ENCODE measurements at regions not wholly inside any gene's neighbourhood (a gene's known extent, or its start where the extent isn't known, plus 50 kb on each side); places are given as distances from the start of the nearest gene placed in this dataset.
"Not testable (repeated sequence)": the region's sequence is repeated elsewhere in the genome, so short reads cannot be mapped to it uniquely, and the experiment has no call there.

GRCh38 chr13:111764996-111765395, 302.0 kb upstream of the SOX1 start:
- H3K4me1 ChIP-seq (ENCODE audit: control insufficient read depth in 1 of 2, insufficient read depth in 2 of 2, low read length in 2 of 2); H4K20me1 ChIP-seq (ENCODE audit: insufficient read depth, low read length); H3K4me2 ChIP-seq (replicated peaks; ENCODE audit: extremely low read depth, low read length, poor library complexity, severe bottlenecking); H3K9ac ChIP-seq (ENCODE audit: insufficient read depth, low read length, poor library complexity, severe bottlenecking); H3K27me3 ChIP-seq (ENCODE audit: control insufficient read depth in 2 of 2, insufficient read depth in 2 of 2, low read length in 2 of 2); H3K27me3 Mint-ChIP-seq (ENCODE audit: low read depth in 3 of 3); H2AFZ ChIP-seq (ENCODE audit: insufficient read depth, low read depth, low read length, poor library complexity, severe bottlenecking); H3K4me3 ChIP-seq (replicated peaks in 1 of 3; ENCODE audit: low read depth in 2 of 3, low read length in 3 of 3); H3K4me1 Mint-ChIP-seq; H3K9me3 Mint-ChIP-seq; H3K9me3 ChIP-seq (replicated peaks in 1 of 2; ENCODE audit: control insufficient read depth in 1 of 2, insufficient read depth in 1 of 2, low read length in 2 of 2); H3K27ac Mint-ChIP-seq; H3K4me3 Mint-ChIP-seq; intact Hi-C loops (cut with micrococcal nuclease); H3K79me2 ChIP-seq (ENCODE audit: insufficient read depth, low read length); H3K36me3 ChIP-seq (replicated peaks in 1 of 2; ENCODE audit: control insufficient read depth in 1 of 2, insufficient read depth in 2 of 2, low read length in 2 of 2); DNase-seq; H3K36me3 Mint-ChIP-seq; H3K27ac ChIP-seq (ENCODE audit: low read depth in 1 of 2, low read length in 2 of 2): not testable (repeated sequence)
- no CpG with 5 or more reads among the region's 13 CpGs for WGBS (ENCODE audit: insufficient coverage)

GRCh38 chr13:111775718-111776117, 291.2 kb upstream of the SOX1 start:
- WGBS (ENCODE audit: insufficient coverage): no CpG with 5 or more reads among the region's 3 CpGs
- H2AFZ ChIP-seq (ENCODE audit: insufficient read depth, low read depth, low read length, poor library complexity, severe bottlenecking); H3K4me1 ChIP-seq (ENCODE audit: control insufficient read depth in 1 of 2, insufficient read depth in 2 of 2, low read length in 2 of 2); H3K27ac Mint-ChIP-seq; H3K4me3 Mint-ChIP-seq; H3K4me1 Mint-ChIP-seq; H3K4me2 ChIP-seq (replicated peaks; ENCODE audit: extremely low read depth, low read length, poor library complexity, severe bottlenecking); H3K79me2 ChIP-seq (ENCODE audit: insufficient read depth, low read length); H3K27me3 ChIP-seq (ENCODE audit: control insufficient read depth in 2 of 2, insufficient read depth in 2 of 2, low read length in 2 of 2); H3K9ac ChIP-seq (ENCODE audit: insufficient read depth, low read length, poor library complexity, severe bottlenecking); H3K9me3 ChIP-seq (replicated peaks in 1 of 2; ENCODE audit: control insufficient read depth in 1 of 2, insufficient read depth in 1 of 2, low read length in 2 of 2); H3K36me3 Mint-ChIP-seq; intact Hi-C loops (cut with micrococcal nuclease); DNase-seq; H3K36me3 ChIP-seq (replicated peaks in 1 of 2; ENCODE audit: control insufficient read depth in 1 of 2, insufficient read depth in 2 of 2, low read length in 2 of 2); H3K27me3 Mint-ChIP-seq (ENCODE audit: low read depth in 3 of 3); H3K4me3 ChIP-seq (replicated peaks in 1 of 3; ENCODE audit: low read depth in 2 of 3, low read length in 3 of 3); H3K27ac ChIP-seq (ENCODE audit: low read depth in 1 of 2, low read length in 2 of 2); H4K20me1 ChIP-seq (ENCODE audit: insufficient read depth, low read length); H3K9me3 Mint-ChIP-seq: not testable (repeated sequence)

- H3K27me3 ChIP-seq (ENCODE audit: control insufficient read depth in 2 of 2, insufficient read depth in 2 of 2, low read length in 2 of 2); H3K79me2 ChIP-seq (ENCODE audit: insufficient read depth, low read length); H3K4me1 Mint-ChIP-seq; H3K4me2 ChIP-seq (replicated peaks; ENCODE audit: extremely low read depth, low read length, poor library complexity, severe bottlenecking); H3K4me3 Mint-ChIP-seq; H3K27ac Mint-ChIP-seq; H3K27me3 Mint-ChIP-seq (ENCODE audit: low read depth in 3 of 3); H3K4me3 ChIP-seq (replicated peaks in 1 of 3; ENCODE audit: low read depth in 2 of 3, low read length in 3 of 3); H4K20me1 ChIP-seq (ENCODE audit: insufficient read depth, low read length); intact Hi-C loops (cut with micrococcal nuclease); H3K9me3 Mint-ChIP-seq; H3K4me1 ChIP-seq (ENCODE audit: control insufficient read depth in 1 of 2, insufficient read depth in 2 of 2, low read length in 2 of 2); H3K27ac ChIP-seq (ENCODE audit: low read depth in 1 of 2, low read length in 2 of 2); DNase-seq; H3K9ac ChIP-seq (ENCODE audit: insufficient read depth, low read length, poor library complexity, severe bottlenecking); H3K36me3 ChIP-seq (replicated peaks in 1 of 2; ENCODE audit: control insufficient read depth in 1 of 2, insufficient read depth in 2 of 2, low read length in 2 of 2); H3K9me3 ChIP-seq (replicated peaks in 1 of 2; ENCODE audit: control insufficient read depth in 1 of 2, insufficient read depth in 1 of 2, low read length in 2 of 2); H3K36me3 Mint-ChIP-seq; H2AFZ ChIP-seq (ENCODE audit: insufficient read depth, low read depth, low read length, poor library complexity, severe bottlenecking): not testable (repeated sequence)
- WGBS (ENCODE audit: insufficient coverage): no CpG with 5 or more reads among the region's 2 CpGs
Observed at GRCh38 chr13:111777351-111777750, 289.6 kb upstream of the SOX1 start.

- not testable (repeated sequence) for H3K79me2 ChIP-seq (ENCODE audit: insufficient read depth, low read length)
- WGBS (ENCODE audit: insufficient coverage): no CpG with 5 or more reads among the region's 12 CpGs
Observed at GRCh38 chr13:111781395-111781794, 285.6 kb upstream of the SOX1 start.

More at GRCh38 chr13:111781395-111781794, 285.6 kb upstream of the SOX1 start:
- H3K4me3 Mint-ChIP-seq; H3K27me3 ChIP-seq (ENCODE audit: control insufficient read depth in 2 of 2, insufficient read depth in 2 of 2, low read length in 2 of 2); H2AFZ ChIP-seq (ENCODE audit: insufficient read depth, low read depth, low read length, poor library complexity, severe bottlenecking); H3K4me2 ChIP-seq (replicated peaks; ENCODE audit: extremely low read depth, low read length, poor library complexity, severe bottlenecking); H3K36me3 ChIP-seq (replicated peaks in 1 of 2; ENCODE audit: control insufficient read depth in 1 of 2, insufficient read depth in 2 of 2, low read length in 2 of 2); H3K27ac ChIP-seq (ENCODE audit: low read depth in 1 of 2, low read length in 2 of 2); H3K4me1 ChIP-seq (ENCODE audit: control insufficient read depth in 1 of 2, insufficient read depth in 2 of 2, low read length in 2 of 2); H3K9me3 ChIP-seq (replicated peaks in 1 of 2; ENCODE audit: control insufficient read depth in 1 of 2, insufficient read depth in 1 of 2, low read length in 2 of 2); H3K36me3 Mint-ChIP-seq; H3K27me3 Mint-ChIP-seq (ENCODE audit: low read depth in 3 of 3); H3K9me3 Mint-ChIP-seq; H4K20me1 ChIP-seq (ENCODE audit: insufficient read depth, low read length); H3K4me1 Mint-ChIP-seq; DNase-seq; H3K9ac ChIP-seq (ENCODE audit: insufficient read depth, low read length, poor library complexity, severe bottlenecking); intact Hi-C loops (cut with micrococcal nuclease); H3K4me3 ChIP-seq (replicated peaks in 1 of 3; ENCODE audit: low read depth in 2 of 3, low read length in 3 of 3); H3K27ac Mint-ChIP-seq: not testable (repeated sequence)

Data from CD14-positive monocyte (primary cell).